ENCODE measurements at regions not wholly inside any gene's neighbourhood (a gene's known extent, or its start where the extent isn't known, plus 50 kb on each side); places are given as distances from the start of the nearest gene placed in this dataset.
"Not testable (repeated sequence)": the region's sequence is repeated elsewhere in the genome, so short reads cannot be mapped to it uniquely, and the experiment has no call there.

DNA sequence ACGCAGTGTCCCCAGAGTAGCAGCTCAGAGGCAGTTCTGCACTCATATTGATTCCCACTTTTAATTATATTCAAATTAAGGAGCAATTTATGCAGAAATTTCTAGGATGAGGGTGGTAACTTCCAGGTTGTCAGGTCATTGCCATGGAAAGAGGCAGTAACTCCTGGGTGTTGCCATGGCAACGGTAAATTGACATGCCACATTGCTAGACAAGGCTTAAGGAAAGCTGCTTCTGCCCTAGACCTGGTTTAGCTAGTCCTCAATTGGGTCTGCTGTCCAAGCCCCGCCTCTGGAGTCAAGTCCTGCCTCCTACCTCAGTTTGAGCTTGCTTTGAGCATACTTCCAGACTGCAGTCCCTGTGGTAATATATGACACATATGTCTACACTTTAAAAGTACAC, 53.8 kb upstream of the CXorf66 start:
- not testable (repeated sequence) for TF ChIP-seq CTCF, POLR2A (IDR thresholded peaks at IDR 0.05)

Data from lower leg skin (tissue), 3 donors.